ENCODE measurements at regions not wholly inside any gene's neighbourhood (a gene's known extent, or its start where the extent isn't known, plus 50 kb on each side); places are given as distances from the start of the nearest gene placed in this dataset.
"Not testable (repeated sequence)": the region's sequence is repeated elsewhere in the genome, so short reads cannot be mapped to it uniquely, and the experiment has no call there.

GRCh38 chr5:128854931-128855330, 110.4 kb upstream of the SLC27A6 start:
- no peaks in the 10 kb centered on the region for H3K79me2 ChIP-seq (ENCODE audit: insufficient read depth, low read depth, low read length)
- CTCF ChIA-PET (ENCODE audit: unreplicated experiment) = no interaction called here

GRCh38 chr5:128857076-128857677, 108.1 kb upstream of the SLC27A6 start:
- intact Hi-C loops (cut with micrococcal nuclease; ENCODE audit: unreplicated experiment) = no loop called here
- H3K36me3 ChIP-seq (ENCODE audit: insufficient read depth, low read length) = no peaks in the 10 kb centered on the region
- no peaks in the 10 kb centered on the region for H3K79me2 ChIP-seq (ENCODE audit: insufficient read depth, low read depth, low read length)
- H4K20me1 ChIP-seq (ENCODE audit: insufficient read depth, low read length) = no peaks in the 10 kb centered on the region
- no peak overlapping the region for H3K27ac ChIP-seq (ENCODE audit: low read depth, low read length, poor library complexity, severe bottlenecking)
- no peak overlapping the region for H3K4me2 ChIP-seq (ENCODE audit: low read length)
- POLR2A ChIA-PET = interaction anchor here (0.7 kb wide), 1 partner anchor 15 kb away, joined by 3 read pairs; no protein-coding TSS in a partner anchor
- no peaks in the 10 kb centered on the region for H3K4me1 ChIP-seq (ENCODE audit: insufficient read depth, low read length, poor library complexity, severe bottlenecking)
- no peak for DNase-seq (ENCODE audit: low spot score)
- H2AFZ ChIP-seq (ENCODE audit: low read length) = no peak overlapping the region
- H3K9me2 ChIP-seq (ENCODE audit: insufficient read depth, low read length) = no peaks in the 10 kb centered on the region
- BruUV-seq (replicated peaks) = no TSS peak
- H3K4me3 ChIP-seq (ENCODE audit: low read depth, low read length, poor library complexity, severe bottlenecking) = no peak overlapping the region
- TF ChIP-seq CTCF (conservative IDR thresholded peaks at IDR 0.05; ENCODE audit: low read length) (no peak), EZH2phosphoT487 (IDR thresholded peaks at IDR 0.05; ENCODE audit: borderline replicate concordance, low read depth, low read length) (no peak)
- H3K9me3 ChIP-seq (ENCODE audit: low read length) = no peaks in the 10 kb centered on the region
- CTCF ChIA-PET (ENCODE audit: unreplicated experiment) = no interaction called here

More at GRCh38 chr5:128854931-128855330, 110.4 kb upstream of the SLC27A6 start:
- no peak overlapping the region for H3K27ac ChIP-seq (ENCODE audit: low read depth, low read length, poor library complexity, severe bottlenecking)
- POLR2A ChIA-PET = no interaction called here
- no TSS peak for BruUV-seq (replicated peaks)
- no peaks in the 10 kb centered on the region for H3K36me3 ChIP-seq (ENCODE audit: insufficient read depth, low read length)
- no peak overlapping the region for H3K4me3 ChIP-seq (ENCODE audit: low read depth, low read length, poor library complexity, severe bottlenecking)
- intact Hi-C loops (cut with micrococcal nuclease; ENCODE audit: unreplicated experiment) = no loop called here
- no peaks in the 10 kb centered on the region for H3K9me3 ChIP-seq (ENCODE audit: low read length)
- no peaks in the 10 kb centered on the region for H3K9me2 ChIP-seq (ENCODE audit: insufficient read depth, low read length)
- no peaks in the 10 kb centered on the region for H4K20me1 ChIP-seq (ENCODE audit: insufficient read depth, low read length)
- no peak overlapping the region for H3K4me2 ChIP-seq (ENCODE audit: low read length)
- H3K4me1 ChIP-seq (ENCODE audit: insufficient read depth, low read length, poor library complexity, severe bottlenecking) = no peaks in the 10 kb centered on the region
- TF ChIP-seq CTCF (conservative IDR thresholded peaks at IDR 0.05; ENCODE audit: low read length) (no peak), EZH2phosphoT487 (IDR thresholded peaks at IDR 0.05; ENCODE audit: borderline replicate concordance, low read depth, low read length) (no peak)
- DNase-seq (ENCODE audit: low spot score) = no peak
- no peak overlapping the region for H2AFZ ChIP-seq (ENCODE audit: low read length)

GRCh38 chr5:128858995-128859394, 106.3 kb upstream of the SLC27A6 start:
- DNase-seq (ENCODE audit: low spot score) = no peak
- intact Hi-C loops (cut with micrococcal nuclease; ENCODE audit: unreplicated experiment) = no loop called here

GRCh38 chr5:128861155-128861554, 104.1 kb upstream of the SLC27A6 start:
- H3K9me3 ChIP-seq (ENCODE audit: low read length); H4K20me1 ChIP-seq (ENCODE audit: insufficient read depth, low read length); CTCF ChIA-PET (ENCODE audit: unreplicated experiment); H3K4me2 ChIP-seq (ENCODE audit: low read length); H3K9me2 ChIP-seq (ENCODE audit: insufficient read depth, low read length); H3K27ac ChIP-seq (ENCODE audit: low read depth, low read length, poor library complexity, severe bottlenecking); intact Hi-C loops (cut with micrococcal nuclease; ENCODE audit: unreplicated experiment); H2AFZ ChIP-seq (ENCODE audit: low read length); H3K4me3 ChIP-seq (ENCODE audit: low read depth, low read length, poor library complexity, severe bottlenecking); H3K4me1 ChIP-seq (ENCODE audit: insufficient read depth, low read length, poor library complexity, severe bottlenecking); POLR2A ChIA-PET; H3K79me2 ChIP-seq (ENCODE audit: insufficient read depth, low read depth, low read length); DNase-seq (ENCODE audit: low spot score); BruUV-seq (replicated peaks); H3K36me3 ChIP-seq (ENCODE audit: insufficient read depth, low read length): not testable (repeated sequence)

More at GRCh38 chr5:128858995-128859394, 106.3 kb upstream of the SLC27A6 start:
- Histone ChIP-seq H2AFZ (ENCODE audit: low read length) (no peak overlapping the region), H3K4me3 (ENCODE audit: low read depth, low read length, poor library complexity, severe bottlenecking) (no peak overlapping the region), H3K36me3 (ENCODE audit: insufficient read depth, low read length) (no peaks in the 10 kb centered on the region), H3K4me1 (ENCODE audit: insufficient read depth, low read length, poor library complexity, severe bottlenecking) (no peaks in the 10 kb centered on the region), H4K20me1 (ENCODE audit: insufficient read depth, low read length) (no peaks in the 10 kb centered on the region), H3K9me3 (ENCODE audit: low read length) (no peaks in the 10 kb centered on the region), H3K79me2 (ENCODE audit: insufficient read depth, low read depth, low read length) (no peaks in the 10 kb centered on the region), H3K9me2 (ENCODE audit: insufficient read depth, low read length) (no peaks in the 10 kb centered on the region), H3K27ac (ENCODE audit: low read depth, low read length, poor library complexity, severe bottlenecking) (no peak overlapping the region), H3K4me2 (ENCODE audit: low read length) (no peak overlapping the region)
- no peak for TF ChIP-seq CTCF (conservative IDR thresholded peaks at IDR 0.05; ENCODE audit: low read length)
- TF ChIP-seq EZH2phosphoT487 (IDR thresholded peaks at IDR 0.05; ENCODE audit: borderline replicate concordance, low read depth, low read length) = no peak
- POLR2A ChIA-PET = interaction anchor here (1.1 to 1.3 kb wide), 2 partner anchors 10 to 14 kb away, joined by 3 to 4 read pairs; no protein-coding TSS in a partner anchor
- CTCF ChIA-PET (ENCODE audit: unreplicated experiment) = no interaction called here
- no TSS peak for BruUV-seq (replicated peaks)
